GM18520 (cell line): ENCODE measurements at regions not wholly inside any gene's neighbourhood (a gene's known extent, or its start where the extent isn't known, plus 50 kb on each side); places are given as distances from the start of the nearest gene placed in this dataset.

Source experiments
- ATAC-seq: cut with Tn5 transposase; IDR thresholded peaks from one replicate; pipeline ENCODE4 v1.9.1; 2021; ENCODE audit not compliant: unreplicated experiment

DNA sequence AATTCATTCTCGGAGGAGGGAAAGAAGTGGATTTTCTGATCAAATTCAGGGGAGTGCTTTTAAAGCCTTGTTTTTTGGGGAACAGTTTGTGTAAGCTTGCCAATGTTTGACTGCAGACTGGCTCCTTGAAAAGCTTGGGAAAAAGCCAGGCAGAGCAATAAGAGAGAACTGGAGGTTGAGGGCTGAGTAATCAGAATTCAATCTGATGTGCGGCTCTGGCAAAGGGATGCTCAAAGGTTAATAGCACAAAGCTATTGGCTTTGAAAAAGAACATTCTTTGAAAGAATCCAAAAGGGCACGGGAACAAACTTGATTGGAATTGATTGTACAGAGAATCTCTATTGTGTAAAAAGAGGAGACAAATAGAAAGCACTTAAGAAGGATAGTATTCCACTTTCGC, 279.3 kb downstream of the YTHDC2 start:
- no peak for ATAC-seq

DNA sequence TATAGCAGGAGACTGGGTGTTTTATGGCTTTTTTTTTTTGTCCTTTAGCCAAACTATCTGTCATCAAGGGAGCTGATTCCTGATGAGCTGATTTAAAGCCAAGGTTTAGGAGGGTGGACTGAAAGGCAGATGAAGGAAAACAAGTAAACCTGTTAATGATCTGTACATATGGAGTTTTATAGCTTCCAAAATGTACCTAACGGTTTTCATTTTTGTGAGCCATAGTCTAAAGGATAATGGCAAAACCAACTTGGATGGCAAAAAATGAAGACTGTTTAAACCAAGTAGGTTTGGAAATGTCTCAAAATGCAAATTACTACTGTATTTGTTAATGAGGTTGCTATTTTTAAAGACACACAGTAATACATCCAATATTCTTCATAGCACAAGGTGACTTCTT, 281.5 kb downstream of the YTHDC2 start:
- ATAC-seq, result no peak

DNA sequence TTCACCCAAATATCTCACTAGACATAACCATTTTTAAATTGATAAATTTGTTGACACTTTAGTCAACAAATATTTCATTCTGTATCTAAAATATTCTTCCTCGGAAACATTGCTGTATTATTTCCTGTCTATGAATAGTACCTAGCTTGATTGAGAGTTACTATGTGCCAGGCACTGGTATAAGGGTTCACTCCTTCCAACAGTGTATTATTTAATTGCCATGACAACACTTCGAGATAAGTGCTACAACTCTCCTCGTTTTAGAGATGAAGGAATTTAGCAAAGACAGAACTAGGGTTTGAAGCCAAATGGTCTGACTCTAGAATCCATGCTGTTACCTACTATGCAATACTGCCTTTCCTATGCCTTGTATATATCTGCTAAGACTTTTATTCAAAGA, 287.2 kb downstream of the YTHDC2 start:
- no peak for ATAC-seq

DNA sequence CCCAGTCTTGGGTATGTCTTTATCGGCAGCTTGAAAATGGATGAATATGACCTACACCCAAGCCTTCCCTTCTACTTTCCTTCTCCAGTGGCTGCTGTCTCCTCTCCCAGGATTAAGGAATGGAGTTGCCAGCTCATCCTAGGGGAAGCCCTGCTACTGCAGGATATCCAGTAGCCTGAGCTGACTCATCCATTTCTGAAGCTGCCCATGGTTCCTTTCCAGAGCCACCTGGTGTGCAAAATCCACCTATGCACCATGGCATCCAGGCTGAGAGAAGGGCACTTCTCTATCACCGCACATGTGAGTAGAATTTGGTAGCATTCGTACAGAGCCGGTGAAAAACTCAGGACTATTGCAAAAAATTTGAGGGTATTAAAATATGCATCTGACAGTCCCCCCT, 290.8 kb downstream of the YTHDC2 start:
- ATAC-seq, result no peak

DNA sequence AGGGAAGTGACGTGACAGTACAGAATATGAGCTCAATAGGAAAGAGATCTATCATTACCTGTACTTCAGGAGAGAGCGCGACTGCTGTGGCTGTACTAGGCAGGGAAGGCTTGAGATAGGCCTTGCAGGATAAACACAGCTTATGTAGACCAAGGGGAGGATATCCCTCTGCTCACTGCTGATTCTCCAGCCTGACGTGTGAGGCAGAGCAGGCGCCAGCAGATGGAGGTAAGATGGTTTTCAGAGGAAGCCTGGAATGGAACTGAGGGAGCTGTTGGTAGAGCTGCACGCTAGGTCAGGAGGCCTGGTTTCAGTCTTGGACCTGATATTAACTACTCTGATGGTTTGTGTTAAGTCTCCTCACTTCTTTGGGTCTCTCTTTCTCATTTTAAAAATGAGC, 291.4 kb downstream of the YTHDC2 start:
- no peak for ATAC-seq

DNA sequence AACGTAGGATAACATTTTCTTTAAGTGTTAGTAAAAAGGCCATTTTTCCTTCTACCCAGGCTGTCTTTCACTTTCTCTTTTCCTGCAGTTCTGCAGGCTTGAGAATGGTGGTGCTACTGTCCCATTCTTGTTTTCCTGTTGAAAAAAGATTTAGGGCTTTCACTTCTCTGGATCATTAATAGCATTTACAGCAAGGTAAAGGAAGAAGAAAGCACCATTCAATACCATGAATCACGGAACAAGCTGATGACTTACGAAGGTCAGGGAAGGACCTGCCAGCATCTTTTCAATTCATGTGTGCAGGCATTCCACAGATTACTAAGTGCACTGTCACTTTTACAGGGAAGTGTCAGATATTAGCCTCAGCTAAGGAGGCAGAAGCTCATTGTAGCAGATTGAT, 292.8 kb downstream of the YTHDC2 start:
- no peak for ATAC-seq

DNA sequence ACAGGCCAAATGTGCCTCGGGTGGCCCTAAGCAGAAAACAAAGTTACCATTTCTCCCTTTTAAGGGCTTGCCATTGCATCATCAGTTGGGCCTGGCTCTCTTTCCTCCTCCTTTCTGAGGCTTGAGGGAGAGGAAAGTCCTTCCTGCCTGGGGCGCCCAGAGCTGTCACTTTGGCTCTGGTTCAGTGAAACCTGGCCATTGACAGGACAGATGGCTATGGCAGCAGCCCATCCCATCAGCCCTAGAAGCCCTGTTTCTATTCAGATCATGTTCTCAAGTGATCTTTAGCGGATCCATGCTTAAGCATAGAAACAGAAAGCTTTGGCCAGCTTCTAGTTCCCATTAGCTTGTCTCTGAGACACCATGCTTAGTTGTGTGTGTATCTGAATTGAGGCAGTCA, 293.4 kb downstream of the YTHDC2 start:
- no peak for ATAC-seq

DNA sequence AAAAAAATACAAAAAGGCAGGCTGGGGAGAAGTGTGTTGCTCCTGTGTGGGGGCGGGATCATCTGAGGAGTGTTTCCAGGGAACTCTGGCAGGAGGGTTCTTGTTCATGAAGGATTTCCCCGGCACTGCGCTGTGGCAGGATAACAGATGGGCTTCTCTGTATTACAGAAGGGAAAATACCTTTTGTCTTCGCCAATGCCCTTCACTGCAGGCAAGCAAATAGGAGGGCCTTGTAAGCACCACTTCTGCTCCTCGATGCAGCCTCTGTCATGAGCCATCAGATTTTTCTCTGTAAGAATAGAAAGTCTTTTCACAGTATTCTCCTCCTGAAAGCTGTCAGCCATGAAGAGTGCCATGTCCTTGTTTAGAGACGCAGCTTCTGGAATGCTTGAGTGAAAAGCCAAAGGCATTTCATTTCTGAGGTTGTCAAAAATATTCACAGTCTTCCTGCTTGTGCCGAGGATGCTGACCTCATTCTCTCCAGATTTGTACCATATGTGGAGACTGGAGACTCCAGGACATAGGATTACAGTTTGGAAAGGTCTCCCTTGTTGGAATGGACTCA, 294.0 kb downstream of the YTHDC2 start:
- ATAC-seq, result no peak

DNA sequence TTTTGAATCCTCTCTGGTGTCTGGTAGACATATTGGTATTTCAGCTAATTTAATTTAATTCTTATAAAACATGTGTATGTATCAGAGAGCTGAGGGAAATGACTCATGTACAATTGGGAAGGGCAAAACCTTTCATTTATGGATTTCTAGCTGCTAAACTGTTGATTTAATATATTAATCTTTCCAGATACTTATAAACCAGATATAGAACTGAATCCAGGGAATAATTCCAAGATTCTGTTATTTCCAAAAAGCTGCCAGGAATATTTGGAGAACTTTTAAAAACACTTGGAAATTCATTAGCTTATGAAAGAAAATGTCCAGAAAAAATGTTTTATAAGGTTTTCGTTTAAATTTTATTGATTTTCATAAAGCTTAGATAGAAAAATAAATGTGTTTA, 295.5 kb downstream of the YTHDC2 start:
- ATAC-seq, result no peak

DNA sequence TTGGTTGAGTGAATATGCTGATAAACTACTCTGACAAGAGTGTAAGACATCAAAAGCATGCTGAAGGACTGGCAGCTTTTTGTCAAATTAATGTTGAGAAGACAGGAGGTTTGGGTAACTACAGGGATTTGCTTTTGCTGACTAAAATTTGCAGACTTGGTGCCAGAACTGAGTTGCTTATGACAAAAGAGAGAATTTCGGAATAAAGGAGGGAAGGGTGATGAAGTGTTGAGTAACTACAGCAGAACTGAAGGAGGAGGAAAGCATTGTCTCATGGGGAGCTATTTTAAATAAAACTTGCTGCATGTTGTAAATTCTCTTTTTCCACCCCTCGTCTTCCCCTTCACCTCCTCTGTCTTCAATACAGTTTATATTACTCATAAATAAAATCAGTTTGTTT, 296.1 kb downstream of the YTHDC2 start:
- ATAC-seq, result no peak

DNA sequence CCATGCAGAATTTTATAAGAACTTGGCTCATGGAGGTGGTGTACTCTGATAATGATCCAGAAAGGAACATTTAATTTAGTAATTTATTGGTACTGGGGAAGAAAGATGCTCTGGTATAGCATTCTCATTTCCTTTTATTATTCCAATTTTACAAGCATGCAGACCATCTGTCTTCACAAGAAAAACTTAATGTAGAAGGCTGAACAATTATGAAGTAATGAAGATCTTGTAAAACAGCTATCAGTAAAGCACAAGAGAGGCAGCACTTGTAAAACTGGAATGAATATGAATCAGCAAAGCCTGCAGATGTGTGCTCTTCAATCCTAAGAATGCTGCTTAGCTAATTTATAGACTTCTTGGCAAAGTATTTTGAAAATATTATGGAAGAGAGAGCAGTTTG, 300.0 kb downstream of the YTHDC2 start:
- ATAC-seq, result no peak

DNA sequence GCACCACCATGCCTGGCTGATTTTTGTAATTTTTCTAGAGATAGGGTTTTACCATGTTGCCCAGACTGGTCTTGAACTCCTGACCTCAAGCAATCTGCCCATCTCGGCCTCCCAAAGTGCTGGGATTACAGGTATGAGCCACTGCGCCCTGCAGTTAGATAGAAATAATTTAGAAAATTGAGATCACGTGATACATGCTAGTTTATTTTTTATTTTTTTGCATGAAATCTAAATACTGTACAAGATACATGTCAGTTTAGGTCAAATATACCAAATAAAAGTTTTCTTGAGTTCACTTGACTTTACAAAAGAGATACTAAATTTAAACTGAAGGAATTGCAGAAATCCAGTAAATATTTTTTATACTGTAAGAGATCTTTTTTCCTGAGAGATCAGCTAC, 304.2 kb downstream of the YTHDC2 start:
- ATAC-seq, result no peak

DNA sequence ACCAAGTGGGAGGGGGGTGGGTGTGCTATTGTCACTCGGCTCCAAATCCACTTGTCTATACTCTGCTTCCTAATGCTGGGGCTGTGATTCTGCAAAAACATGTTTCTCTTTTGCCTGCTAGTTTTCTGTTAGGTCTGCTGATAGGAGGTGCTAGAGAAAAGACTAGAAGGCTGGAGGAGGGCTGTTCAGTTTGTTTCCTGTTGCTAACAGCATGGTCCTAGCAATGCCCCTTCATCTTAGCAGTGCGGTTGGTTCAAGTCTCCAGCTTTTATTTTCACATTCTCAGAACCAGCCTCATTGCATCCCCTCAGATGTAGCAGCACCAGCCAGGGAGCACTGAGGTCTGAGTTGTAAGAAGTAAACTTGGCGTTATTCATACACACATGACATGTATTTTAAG, 310.2 kb downstream of the YTHDC2 start:
- ATAC-seq, result no peak

DNA sequence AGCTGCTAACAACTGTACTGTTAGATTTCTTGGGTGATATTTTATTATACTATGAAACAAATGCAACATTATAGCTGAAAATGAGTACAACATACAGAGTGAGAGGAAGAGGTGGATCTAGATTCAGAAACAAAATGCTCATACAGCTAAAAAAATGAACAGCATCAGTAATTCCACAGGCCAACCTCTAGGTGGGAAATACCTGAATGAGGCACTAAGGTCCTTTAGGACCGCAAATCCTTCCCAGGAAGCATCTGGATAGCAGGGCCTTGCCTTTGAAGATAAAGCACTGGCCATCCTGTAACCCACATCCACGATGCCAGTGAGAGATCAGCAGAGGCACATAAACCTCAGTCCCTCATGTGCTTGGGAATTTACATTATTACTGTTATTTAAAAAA, 310.8 kb downstream of the YTHDC2 start:
- no peak for ATAC-seq

DNA sequence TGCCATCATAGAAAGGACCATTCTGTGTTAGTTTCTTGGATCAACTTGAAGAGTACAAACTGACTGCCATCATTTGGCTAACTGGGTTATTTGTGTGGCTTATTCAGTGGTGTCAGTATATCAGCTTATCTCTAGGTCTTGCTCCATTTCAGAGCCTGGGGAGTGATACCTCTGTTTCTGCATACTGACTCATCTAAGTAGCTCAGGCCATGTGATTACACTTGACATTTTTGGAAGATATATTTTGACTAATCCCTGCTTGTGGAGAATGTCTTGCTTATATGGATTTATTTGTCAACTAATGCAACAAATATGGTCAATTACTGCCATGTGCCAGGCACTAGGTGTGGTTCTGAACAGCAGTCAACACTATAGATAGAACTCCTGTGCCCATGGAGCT, 311.7 kb downstream of the YTHDC2 start:
- no peak for ATAC-seq

DNA sequence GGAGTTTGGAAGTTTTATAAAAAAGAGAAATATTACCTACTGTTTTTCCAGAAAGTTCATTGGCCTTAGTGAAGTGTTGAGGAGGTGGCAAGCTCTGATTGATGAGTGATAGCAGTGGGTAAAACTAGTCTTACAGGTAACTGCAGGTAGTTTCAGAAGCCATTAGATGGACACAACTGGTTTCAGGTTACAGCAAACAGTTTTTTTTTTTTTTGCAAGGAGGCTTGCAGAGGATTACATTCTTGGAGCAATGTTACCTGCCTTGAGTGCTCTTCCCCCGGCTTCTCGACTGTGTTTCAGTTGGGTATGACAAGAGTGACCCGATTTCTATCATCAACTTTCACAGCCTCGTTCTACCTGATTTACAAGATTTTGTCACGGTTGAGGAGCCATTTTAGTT, 333.4 kb downstream of the YTHDC2 start:
- ATAC-seq, result no peak

DNA sequence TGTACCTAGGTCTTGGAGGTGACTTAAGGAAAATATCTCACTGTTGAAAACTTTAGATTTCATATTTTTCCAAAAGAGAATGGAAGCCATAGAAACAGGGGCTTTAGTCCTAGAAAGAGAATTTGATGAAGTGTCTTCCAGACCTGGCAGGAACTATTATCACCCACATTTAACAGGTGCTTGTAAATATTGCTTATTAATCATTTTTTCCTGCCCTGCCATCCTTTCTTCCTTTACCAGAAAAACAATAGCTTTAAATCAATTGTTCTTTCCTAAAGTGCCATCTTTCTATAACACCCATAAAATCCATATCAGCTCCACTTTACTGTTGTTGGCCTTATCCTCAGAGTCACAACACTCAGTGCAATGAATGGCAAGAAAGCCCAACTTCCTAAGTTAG, 350.9 kb downstream of the YTHDC2 start:
- no peak for ATAC-seq

DNA sequence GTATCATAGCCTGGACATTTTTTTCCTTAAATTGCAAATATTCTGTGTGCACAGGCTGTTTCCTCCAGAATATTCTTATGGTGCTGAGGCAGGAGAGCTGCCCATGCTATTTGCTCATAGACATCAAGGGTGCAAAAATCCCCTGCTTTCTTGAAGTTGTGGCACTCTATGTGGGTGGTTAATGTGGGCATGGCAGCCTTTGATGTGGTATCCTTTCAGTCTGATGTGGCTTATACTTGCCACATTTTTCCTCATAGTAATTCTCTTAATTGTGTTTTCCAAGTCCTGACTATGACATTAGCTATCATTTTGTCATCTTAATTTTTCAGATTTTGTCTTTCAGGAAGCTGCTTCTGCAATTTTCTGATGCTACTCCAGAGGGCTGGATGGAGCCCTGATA, 353.3 kb downstream of the YTHDC2 start:
- ATAC-seq, result no peak

DNA sequence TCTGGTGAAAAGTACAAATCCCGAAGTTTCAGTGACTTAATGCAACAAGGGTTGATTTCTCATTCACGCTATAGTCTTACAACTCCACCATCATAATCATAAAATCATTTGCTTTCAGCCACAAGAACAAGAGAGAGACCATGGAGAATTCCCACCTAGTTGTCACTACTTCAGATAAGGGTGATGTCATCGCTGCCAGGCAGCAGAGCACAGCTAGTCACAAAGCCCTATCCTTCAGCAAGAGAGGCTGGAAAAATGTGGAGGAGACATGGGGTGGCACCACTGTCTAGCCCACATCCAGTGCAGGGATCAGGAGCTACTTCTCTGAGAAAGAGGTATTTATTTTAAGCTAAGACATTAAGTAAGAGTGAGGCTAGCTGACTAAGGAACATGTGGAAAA, 356.1 kb downstream of the YTHDC2 start:
- no peak for ATAC-seq

DNA sequence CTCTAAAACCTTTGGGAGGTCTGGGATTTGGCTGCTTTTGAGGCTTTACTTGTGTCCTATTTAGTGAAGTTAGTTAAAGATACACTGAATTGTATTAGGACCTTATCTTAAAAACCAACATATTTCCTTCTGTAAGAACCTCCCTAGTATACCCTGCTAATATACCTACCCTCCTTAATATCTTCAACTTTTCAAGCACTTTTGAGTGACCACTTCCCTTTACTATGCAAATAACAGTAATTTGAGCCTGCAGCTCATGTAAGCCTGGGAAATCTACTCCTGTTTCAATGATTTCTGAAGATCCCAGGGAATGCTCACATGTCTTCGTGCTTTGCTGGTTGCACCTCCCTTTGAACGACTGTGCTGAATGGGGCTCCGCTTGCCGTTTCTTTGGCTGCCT, 358.5 kb downstream of the YTHDC2 start:
- ATAC-seq, result no peak

DNA sequence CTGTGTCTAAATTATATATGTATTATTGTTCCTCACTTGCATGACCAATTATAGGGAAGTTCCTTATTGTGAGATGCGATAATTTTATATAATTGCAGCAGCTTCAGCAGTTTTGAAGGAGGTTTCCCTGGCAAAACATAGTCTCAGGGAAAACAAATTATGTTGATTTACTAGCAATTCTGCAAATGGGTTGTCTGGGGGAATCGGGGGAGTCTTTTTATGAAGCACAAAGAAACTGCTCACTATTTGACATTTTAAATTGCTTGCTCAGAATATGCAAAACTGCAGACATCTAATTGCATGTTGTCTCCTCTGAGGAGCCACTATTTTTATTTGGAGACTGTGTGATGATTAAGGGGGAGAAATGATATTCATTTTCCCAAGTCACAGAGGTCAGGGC, 361.6 kb downstream of the YTHDC2 start:
- ATAC-seq, result no peak

DNA sequence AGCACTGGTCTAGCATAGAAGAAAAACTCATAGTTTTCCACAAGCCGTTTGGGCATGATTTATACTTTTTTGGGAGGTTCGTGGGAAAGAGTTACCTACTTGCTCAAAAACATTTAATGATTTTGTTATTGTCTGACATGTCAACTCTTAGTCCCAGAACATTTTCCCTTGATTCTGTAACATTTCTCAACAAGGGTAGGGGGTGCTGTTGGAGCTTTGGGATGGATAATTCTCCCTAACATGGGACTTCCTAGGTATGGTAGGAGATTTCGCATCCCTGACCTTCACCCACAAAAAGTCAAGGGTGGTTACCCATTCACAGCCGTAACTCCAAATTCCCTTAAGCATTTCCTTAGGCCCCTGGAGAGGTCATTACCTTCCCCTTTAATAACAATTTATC, 378.0 kb downstream of the YTHDC2 start:
- no peak for ATAC-seq

DNA sequence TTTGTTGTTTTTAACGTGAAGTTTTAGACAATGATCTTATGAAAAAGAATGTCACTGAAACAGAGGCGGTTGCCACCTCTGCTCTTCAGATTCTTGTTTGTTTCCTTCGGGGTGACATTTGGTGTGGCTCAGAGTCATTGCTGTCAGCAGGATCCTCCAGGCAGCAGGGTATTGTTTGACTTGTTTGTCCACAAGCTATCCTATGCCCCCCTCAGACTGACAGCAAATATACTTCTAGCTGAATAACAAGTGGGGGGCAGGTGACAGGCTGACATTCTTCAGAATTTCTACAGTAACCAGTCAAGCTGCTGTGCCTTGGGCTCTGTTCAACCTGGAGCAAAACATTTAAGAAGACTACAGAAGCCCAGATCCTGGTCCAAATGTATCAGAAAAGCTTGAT, 383.3 kb downstream of the YTHDC2 start:
- ATAC-seq, result no peak

DNA sequence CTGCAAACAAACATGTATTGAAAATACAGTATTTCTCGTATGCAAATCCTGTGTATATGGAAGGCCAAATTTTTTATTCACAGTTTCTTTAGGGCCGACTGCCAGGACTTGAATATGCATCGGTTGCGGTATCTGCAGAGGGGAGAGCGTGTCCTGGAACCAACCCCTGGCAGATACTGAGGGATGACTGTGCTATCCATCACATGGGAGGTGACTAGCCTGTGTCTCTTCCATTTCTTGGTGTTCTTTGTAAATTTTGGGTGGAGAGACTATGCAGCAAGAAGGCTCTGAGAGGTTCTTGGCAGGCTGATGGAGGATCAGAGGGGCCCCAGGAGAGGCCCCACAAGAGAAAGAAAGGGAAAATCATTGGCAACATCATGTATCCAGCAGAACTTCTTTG, 384.3 kb downstream of the YTHDC2 start:
- ATAC-seq, result no peak
